Trophoblast cell (in vitro differentiated cells and primary cell): ENCODE measurements at regions not wholly inside any gene's neighbourhood (a gene's known extent, or its start where the extent isn't known, plus 50 kb on each side); places are given as distances from the start of the nearest gene placed in this dataset.

Experiments
- DNase-seq, 2 donors: peaks; one replicate each; pipeline ENCODE4 v3.0.0-alpha.2; 2016
- H2AFZ ChIP-seq: 2 replicates; pipeline ENCODE4 v1.6.1; 2013; ENCODE audit warnings: low read length, moderate library complexity, mild to moderate bottlenecking; ENCODE audit not compliant: insufficient read depth, poor library complexity
- H2AK5ac ChIP-seq: 2 replicates; pipeline ENCODE4 v1.6.1; 2013; ENCODE audit warnings: mild to moderate bottlenecking, low read length
- H2BK120ac ChIP-seq: 2 replicates; pipeline ENCODE4 v1.6.1; 2013; ENCODE audit warnings: low read length, mild to moderate bottlenecking, moderate library complexity; ENCODE audit not compliant: insufficient read depth, poor library complexity
- H2BK12ac ChIP-seq: 2 replicates; pipeline ENCODE4 v1.6.1; 2013; ENCODE audit warnings: mild to moderate bottlenecking, low read length, moderate library complexity
- H2BK5ac ChIP-seq: 2 replicates; pipeline ENCODE4 v1.6.1; 2013; ENCODE audit warnings: low read length, low read depth, moderate library complexity, mild to moderate bottlenecking; ENCODE audit not compliant: poor library complexity
- H3K14ac ChIP-seq: 2 replicates; pipeline ENCODE4 v1.6.1; 2013; ENCODE audit warnings: mild to moderate bottlenecking, low read length
- H3K18ac ChIP-seq: 2 replicates; pipeline ENCODE4 v1.6.1; 2013; ENCODE audit warnings: mild to moderate bottlenecking, low read length
- H3K23ac ChIP-seq: 2 replicates; pipeline ENCODE4 v1.6.1; 2013; ENCODE audit warnings: low read length
- H3K27ac ChIP-seq: 2 replicates; pipeline ENCODE4 v1.5.1; 2013; ENCODE audit warnings: low read depth, mild to moderate bottlenecking, inconsistent platforms, low read length, moderate library complexity
- H3K27me3 ChIP-seq: 2 replicates; pipeline ENCODE4 v1.6.1; 2013; ENCODE audit warnings: inconsistent platforms, mild to moderate bottlenecking, low read length, moderate library complexity; ENCODE audit not compliant: insufficient read depth
- H3K36me3 ChIP-seq, 2 experiments: 1 replicate in 1 of 2; 2 replicates in 1 of 2; pipeline ENCODE4 v1.6.1; 2013; ENCODE audit warnings: low read length in 2 of 2, mild to moderate bottlenecking in 2 of 2, moderate library complexity in 1 of 2; ENCODE audit not compliant: insufficient read depth in 2 of 2, control insufficient read depth in 1 of 2
- H3K4ac ChIP-seq: 2 replicates; pipeline ENCODE4 v1.6.1; 2013; ENCODE audit warnings: low read depth, mild to moderate bottlenecking, low read length, moderate library complexity
- H3K4me1 ChIP-seq, 2 experiments: 1 replicate in 1 of 2; 2 replicates in 1 of 2; pipeline ENCODE4 v1.6.1; 2013; ENCODE audit warnings: low read length in 2 of 2, mild to moderate bottlenecking in 2 of 2, moderate library complexity in 1 of 2; ENCODE audit not compliant: insufficient read depth in 2 of 2, control insufficient read depth in 1 of 2
- H3K4me2 ChIP-seq: 2 replicates; pipeline ENCODE4 v1.6.1; 2013; ENCODE audit warnings: inconsistent platforms, mild to moderate bottlenecking, low read length, moderate library complexity
- H3K4me3 ChIP-seq: 2 replicates; pipeline ENCODE4 v1.5.1; 2013; ENCODE audit warnings: mild to moderate bottlenecking, low read depth, low read length, inconsistent platforms
- H3K79me1 ChIP-seq: one replicate; pipeline ENCODE4 v1.6.1; 2013; ENCODE audit warnings: low read length
- H3K79me2 ChIP-seq: 2 replicates; pipeline ENCODE4 v1.6.1; 2013; ENCODE audit warnings: low read length, mild to moderate bottlenecking; ENCODE audit not compliant: control insufficient read depth, insufficient read depth, poor library complexity
- H3K9ac ChIP-seq: 2 replicates; pipeline ENCODE4 v1.6.1; 2013; ENCODE audit warnings: mild to moderate bottlenecking, low read length
- H3K9me3 ChIP-seq: 2 replicates; pipeline ENCODE4 v1.6.1; 2013; ENCODE audit warnings: low read depth, mild to moderate bottlenecking, control low read depth, inconsistent platforms, low read length; ENCODE audit not compliant: insufficient read depth
- H4K12ac ChIP-seq: 2 replicates; pipeline ENCODE4 v1.6.1; 2013; ENCODE audit warnings: low read depth, mild to moderate bottlenecking, low read length, moderate library complexity
- H4K8ac ChIP-seq: 2 replicates; pipeline ENCODE4 v1.6.1; 2013; ENCODE audit warnings: low read depth, mild to moderate bottlenecking, low read length, moderate library complexity
- H4K91ac ChIP-seq: one replicate; pipeline ENCODE4 v1.6.1; 2013; ENCODE audit warnings: low read depth, mild to moderate bottlenecking, low read length, moderate library complexity
- WGBS: extraction: QIAGEN DNeasy Blood & Tissue Kit; methylation state at CpG from one replicate; pipeline ENCODE4 v1.1.7; 2013; ENCODE audit warnings: missing lambda C conversion rate; ENCODE audit not compliant: insufficient read length, insufficient coverage; ENCODE audit errors: extremely low coverage; 5-methylcytosine and 5-hydroxymethylcytosine counted together

- Histone ChIP-seq H3K14ac (no peak overlapping the region), H3K23ac (no peak overlapping the region), H3K4ac (no peak overlapping the region), H3K4me3 (no peak overlapping the region), H2BK12ac (no peak overlapping the region), H4K8ac (no peak overlapping the region), H3K36me3 (no peaks in the 10 kb centered on the region), H3K4me1 (no peaks in the 10 kb centered on the region), H3K18ac (no peak overlapping the region), H2BK5ac (no peak overlapping the region), H4K12ac (no peak overlapping the region), H3K27ac (no peak overlapping the region), H2AFZ (no peak overlapping the region), H3K9me3 (no peaks in the 10 kb centered on the region), H2BK120ac (no peak overlapping the region), H3K79me1 (no peaks in the 10 kb centered on the region), H4K91ac (no peak overlapping the region), H3K79me2 (no peaks in the 10 kb centered on the region), H2AK5ac (no peak overlapping the region), H3K4me2 (no peak overlapping the region), H3K9ac (no peak overlapping the region), H3K27me3 (no peaks in the 10 kb centered on the region)
- no CpG with 5 or more reads among the region's 4 CpGs for WGBS
- no peak for DNase-seq
These were observed 287.5 kb upstream of the ROBO1 start for GRCh38 chr3:80055306-80055705.

- DNase-seq, result no peak
- Histone ChIP-seq H3K9ac (no peak overlapping the region), H3K27me3 (no peaks in the 10 kb centered on the region), H2BK120ac (no peak overlapping the region), H2AK5ac (no peak overlapping the region), H2BK5ac (no peak overlapping the region), H2AFZ (no peak overlapping the region), H2BK12ac (no peak overlapping the region), H3K23ac (no peak overlapping the region), H3K4me1 (no peaks in the 10 kb centered on the region), H3K79me2 (no peaks in the 10 kb centered on the region), H3K4me2 (no peak overlapping the region), H3K4ac (no peak overlapping the region), H3K18ac (no peak overlapping the region), H3K36me3 (no peaks in the 10 kb centered on the region), H3K9me3 (no peaks in the 10 kb centered on the region), H4K8ac (no peak overlapping the region), H4K91ac (no peak overlapping the region), H3K14ac (no peak overlapping the region), H3K79me1 (no peaks in the 10 kb centered on the region), H3K4me3 (no peak overlapping the region), H3K27ac (no peak overlapping the region), H4K12ac (no peak overlapping the region)
- WGBS, result no CpG with 5 or more reads among the region's 16 CpGs
These were observed 284.5 kb upstream of the ROBO1 start for GRCh38 chr3:80052271-80052670.

- H3K23ac ChIP-seq, result no peak overlapping the region
- peak in 1 of 2 donors; percentile 30 for DNase-seq
- no peaks in the 10 kb centered on the region for H3K9me3 ChIP-seq
- no peak overlapping the region for H3K14ac ChIP-seq
- H4K91ac ChIP-seq, result no peak overlapping the region
- H2BK120ac ChIP-seq, result no peak overlapping the region
- no CpG with 5 or more reads among the region's 7 CpGs for WGBS
- H3K4me1 ChIP-seq, result no peaks in the 10 kb centered on the region
- H2BK12ac ChIP-seq, result no peak overlapping the region
- H3K27me3 ChIP-seq, result no peaks in the 10 kb centered on the region
- no peaks in the 10 kb centered on the region for H3K36me3 ChIP-seq
- no peaks in the 10 kb centered on the region for H3K79me1 ChIP-seq
- H3K4me3 ChIP-seq, result no peak overlapping the region
- H3K18ac ChIP-seq, result no peak overlapping the region
- H3K79me2 ChIP-seq, result no peaks in the 10 kb centered on the region
- H3K27ac ChIP-seq, result no peak overlapping the region
- no peak overlapping the region for H2BK5ac ChIP-seq
- H3K4me2 ChIP-seq, result no peak overlapping the region
- H4K12ac ChIP-seq, result no peak overlapping the region
- no peak overlapping the region for H4K8ac ChIP-seq
- no peak overlapping the region for H2AFZ ChIP-seq
- H2AK5ac ChIP-seq, result no peak overlapping the region
- H3K4ac ChIP-seq, result no peak overlapping the region
- no peak overlapping the region for H3K9ac ChIP-seq
These were observed 283.8 kb upstream of the ROBO1 start for GRCh38 chr3:80051602-80051962.

GRCh38 chr3:80050826-80051601, 283.2 kb upstream of the ROBO1 start:
- no CpG with 5 or more reads among the region's 34 CpGs for WGBS
- no peak overlapping the region for H3K14ac ChIP-seq
- no peak overlapping the region for H3K18ac ChIP-seq
- H3K36me3 ChIP-seq, result no peaks in the 10 kb centered on the region
- peak overlapping the region; percentile 62 for H4K12ac ChIP-seq
- no peak overlapping the region for H2BK5ac ChIP-seq
- no peak overlapping the region for H3K4me3 ChIP-seq
- peak overlapping the region; percentile 83 for H2AFZ ChIP-seq
- H2BK120ac ChIP-seq, result no peak overlapping the region
- no peak overlapping the region for H3K23ac ChIP-seq
- no peaks in the 10 kb centered on the region for H3K79me2 ChIP-seq
- no peak overlapping the region for H2AK5ac ChIP-seq
- no peaks in the 10 kb centered on the region for H3K9me3 ChIP-seq
- H3K27ac ChIP-seq, result no peak overlapping the region
- DNase-seq, result peak in 1 of 2 donors; percentile 17
- H3K4me2 ChIP-seq, result no peak overlapping the region
- H3K9ac ChIP-seq, result no peak overlapping the region
- H4K91ac ChIP-seq, result no peak overlapping the region
- H3K4me1 ChIP-seq, result no peaks in the 10 kb centered on the region
- H4K8ac ChIP-seq, result no peak overlapping the region
- H3K27me3 ChIP-seq, result no peaks in the 10 kb centered on the region
- H3K4ac ChIP-seq, result no peak overlapping the region
- no peak overlapping the region for H2BK12ac ChIP-seq
- no peaks in the 10 kb centered on the region for H3K79me1 ChIP-seq
